ENCODE measurements at regions not wholly inside any gene's neighbourhood (a gene's known extent, or its start where the extent isn't known, plus 50 kb on each side); places are given as distances from the start of the nearest gene placed in this dataset.

DNA sequence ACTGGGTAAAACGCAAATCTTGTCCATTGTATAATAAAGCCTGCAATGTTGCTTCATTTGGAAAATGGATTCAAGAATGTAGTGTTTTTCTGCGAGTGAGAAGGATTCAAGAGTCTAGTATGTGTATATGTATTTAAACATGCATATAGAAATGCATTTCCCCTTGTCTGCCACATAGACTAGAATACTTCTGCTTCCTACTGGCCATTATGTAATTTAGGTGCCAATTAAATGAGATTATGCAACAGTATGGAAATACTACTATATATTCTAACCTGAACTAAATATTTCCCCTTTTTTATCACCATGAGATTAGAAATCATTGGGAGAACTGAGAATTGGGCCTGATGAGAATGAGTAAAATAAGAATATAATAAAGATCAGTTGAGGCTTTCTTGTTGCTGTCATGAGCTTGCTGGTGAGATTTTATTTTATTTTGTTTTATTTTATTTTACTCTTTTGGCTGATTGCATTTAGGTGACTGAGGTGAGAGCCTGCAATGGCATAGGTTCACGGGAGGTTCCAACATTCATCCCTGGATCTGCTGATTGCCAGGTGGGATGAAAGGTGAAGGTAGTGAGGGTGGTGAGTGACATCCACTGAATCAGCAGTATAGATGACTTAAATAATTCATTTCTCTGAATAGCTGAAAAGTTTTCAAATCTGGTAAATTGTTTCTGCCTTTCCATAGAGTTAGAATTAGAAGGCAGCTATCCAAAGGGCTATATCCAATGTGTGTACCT lies 95.6 kb upstream of the SLC4A4 start:
- no peak overlapping the region for H3K27ac ChIP-seq (ENCODE audit: low read length)
- H3K4me3 ChIP-seq (ENCODE audit: low read length), result no peak overlapping the region
- 94% methylated on average over 3 of the region's 3 CpGs for WGBS
- ATAC-seq (no peak), DNase-seq (no peak)
- intact Hi-C loops (cut with DNase I), result no loop called here
- no peaks in the 10 kb centered on the region for H3K9me3 ChIP-seq (ENCODE audit: control insufficient read depth, low read length)
- H3K27me3 ChIP-seq (ENCODE audit: control insufficient read depth, insufficient read depth), result no peaks in the 10 kb centered on the region
- H3K4me1 ChIP-seq (ENCODE audit: control insufficient read depth, insufficient read depth, low read length), result peaks cover 1% of the 10 kb centered on the region

DNA sequence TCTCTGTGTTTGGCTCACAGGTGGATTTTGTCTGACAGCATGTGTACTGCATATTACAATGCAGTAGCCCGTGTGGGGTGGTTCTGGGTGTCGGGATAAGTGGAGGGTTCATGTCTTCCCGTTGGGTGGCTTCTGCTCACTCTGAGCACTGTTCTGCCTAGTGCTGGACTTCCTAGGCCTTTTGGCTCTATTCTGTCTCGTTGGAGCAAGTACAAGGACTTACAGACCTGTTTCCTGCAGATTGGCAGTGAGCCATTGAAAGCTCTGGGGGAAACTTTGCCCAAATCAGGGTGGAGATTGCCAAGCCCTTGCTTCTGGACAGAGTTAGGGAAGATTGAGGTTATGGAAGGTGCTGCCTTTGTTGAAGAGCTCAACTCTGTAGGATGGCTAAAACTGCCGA lies 91.1 kb upstream of the SLC4A4 start:
- H3K27me3 ChIP-seq (ENCODE audit: control insufficient read depth, insufficient read depth), result no peaks in the 10 kb centered on the region
- intact Hi-C loops (cut with DNase I), result no loop called here
- 69% methylated on average over 5 of the region's 5 CpGs for WGBS
- H3K4me3 ChIP-seq (ENCODE audit: low read length), result no peak overlapping the region
- no peaks in the 10 kb centered on the region for H3K9me3 ChIP-seq (ENCODE audit: control insufficient read depth, low read length)
- DNase-seq, result no peak
- ATAC-seq, result no peak
- H3K27ac ChIP-seq (ENCODE audit: low read length), result no peak overlapping the region
- H3K4me1 ChIP-seq (ENCODE audit: control insufficient read depth, insufficient read depth, low read length), result peaks cover 2% of the 10 kb centered on the region

DNA sequence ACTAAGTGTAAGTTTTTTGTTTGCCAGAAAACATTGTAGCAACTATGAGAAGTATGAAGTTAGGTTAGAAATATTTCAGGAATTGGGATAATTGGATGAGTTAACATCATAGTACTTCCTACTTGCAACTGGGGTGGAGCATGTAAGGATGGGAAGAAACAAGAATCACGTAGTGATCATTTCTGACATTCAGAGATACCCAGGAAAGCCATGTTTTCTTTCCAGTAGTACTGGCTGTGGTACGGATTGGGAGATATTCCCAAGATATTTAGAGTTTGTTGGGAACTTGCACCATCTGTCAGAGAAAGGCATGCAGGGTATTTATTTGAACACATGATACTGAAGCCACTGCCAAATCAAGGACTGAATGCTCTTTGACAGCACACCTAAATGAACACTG lies 87.6 kb upstream of the SLC4A4 start:
- Histone ChIP-seq H3K4me1 (ENCODE audit: control insufficient read depth, insufficient read depth, low read length) (peaks cover 8% of the 10 kb centered on the region), H3K4me3 (ENCODE audit: low read length) (no peak overlapping the region), H3K27me3 (ENCODE audit: control insufficient read depth, insufficient read depth) (no peaks in the 10 kb centered on the region), H3K27ac (ENCODE audit: low read length) (no peak overlapping the region), H3K9me3 (ENCODE audit: control insufficient read depth, low read length) (no peaks in the 10 kb centered on the region)
- peak in 1 of 2 donors; percentile 12 for ATAC-seq
- intact Hi-C loops (cut with DNase I), result no loop called here
- 26% methylated on average over 2 of the region's 2 CpGs for WGBS
- no peak for DNase-seq

DNA sequence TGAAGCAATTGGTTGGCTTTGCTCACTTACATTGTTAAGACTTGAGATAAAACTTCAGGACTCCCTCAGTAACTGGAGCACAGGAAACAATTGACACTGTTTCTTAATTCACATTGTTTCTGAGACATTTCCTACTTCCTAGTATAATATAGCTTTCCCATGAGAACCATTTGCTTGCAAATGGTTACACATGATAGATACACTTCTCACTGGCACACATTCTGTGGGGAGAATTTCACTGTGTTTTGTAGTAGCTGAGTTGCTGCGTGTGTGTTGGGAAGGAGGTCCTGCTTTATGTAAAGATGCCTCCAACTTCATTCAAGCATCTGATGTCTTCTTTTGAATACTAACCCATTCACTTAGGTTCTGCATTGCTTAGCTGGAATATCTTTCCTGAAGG lies 85.3 kb upstream of the SLC4A4 start:
- H3K27ac ChIP-seq (ENCODE audit: low read length), result no peak overlapping the region
- H3K9me3 ChIP-seq (ENCODE audit: control insufficient read depth, low read length), result no peaks in the 10 kb centered on the region
- WGBS, result 40% methylated on average over 1 of the region's 1 CpG
- DNase-seq (no peak), ATAC-seq (no peak)
- intact Hi-C loops (cut with DNase I), result no loop called here
- no peak overlapping the region for H3K4me3 ChIP-seq (ENCODE audit: low read length)
- H3K27me3 ChIP-seq (ENCODE audit: control insufficient read depth, insufficient read depth), result no peaks in the 10 kb centered on the region
- peaks cover 8% of the 10 kb centered on the region for H3K4me1 ChIP-seq (ENCODE audit: control insufficient read depth, insufficient read depth, low read length)

DNA sequence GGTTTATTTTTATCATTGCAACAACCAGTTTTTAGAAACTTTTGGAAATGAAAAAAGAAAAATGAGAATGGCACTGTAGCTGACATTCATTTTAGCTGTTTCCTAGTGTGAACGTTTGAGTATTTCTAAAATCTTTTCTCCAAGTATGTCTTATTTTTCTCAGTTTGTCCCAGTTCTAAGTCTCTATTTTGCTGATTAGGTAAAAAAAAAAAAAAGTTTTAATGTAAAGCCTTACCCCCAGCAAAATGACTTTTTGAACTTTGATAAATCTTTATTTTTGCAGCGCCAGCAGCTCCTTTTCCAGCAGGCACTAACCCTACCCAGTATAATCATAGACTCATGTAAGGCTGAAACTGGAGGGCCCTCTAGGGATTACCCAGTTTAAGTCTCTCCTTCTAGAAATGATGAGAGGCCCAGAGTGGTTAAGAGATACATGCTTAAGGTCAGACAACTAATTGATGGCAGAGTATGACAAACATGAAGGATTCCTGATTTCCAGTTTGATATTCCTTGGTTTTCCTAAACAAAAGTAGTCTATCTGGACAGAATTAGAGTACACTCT lies 84.3 kb upstream of the SLC4A4 start:
- peaks cover 9% of the 10 kb centered on the region for H3K4me1 ChIP-seq (ENCODE audit: control insufficient read depth, insufficient read depth, low read length)
- 51% methylated on average over 2 of the region's 2 CpGs for WGBS
- H3K9me3 ChIP-seq (ENCODE audit: control insufficient read depth, low read length), result no peaks in the 10 kb centered on the region
- intact Hi-C loops (cut with DNase I), result no loop called here
- H3K27ac ChIP-seq (ENCODE audit: low read length), result no peak overlapping the region
- ATAC-seq (peak in 1 of 2 donors; percentile 45), DNase-seq (no peak)
- H3K4me3 ChIP-seq (ENCODE audit: low read length), result no peak overlapping the region
- H3K27me3 ChIP-seq (ENCODE audit: control insufficient read depth, insufficient read depth), result no peaks in the 10 kb centered on the region

DNA sequence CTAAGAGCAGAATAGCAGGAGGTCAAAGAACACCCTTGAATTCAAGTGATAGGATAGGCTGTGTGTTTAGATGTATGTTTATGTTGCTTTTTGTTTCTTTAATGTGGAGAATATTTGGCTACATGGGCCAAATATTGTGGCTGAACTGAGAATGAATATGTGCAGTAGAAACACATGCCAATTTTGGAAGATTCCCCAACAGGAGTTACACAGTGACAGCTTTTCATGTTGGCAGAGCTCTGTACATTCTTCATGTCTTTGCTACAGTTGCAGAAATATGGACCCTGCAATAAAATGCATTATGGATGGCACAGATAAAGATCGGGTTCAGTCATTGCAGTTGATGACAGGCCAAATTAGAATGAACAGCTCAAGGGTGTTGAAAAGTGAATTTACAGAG lies 82.8 kb upstream of the SLC4A4 start:
- H3K9me3 ChIP-seq (ENCODE audit: control insufficient read depth, low read length), result no peaks in the 10 kb centered on the region
- no peak for DNase-seq
- H3K27me3 ChIP-seq (ENCODE audit: control insufficient read depth, insufficient read depth), result no peaks in the 10 kb centered on the region
- 63% methylated on average over 1 of the region's 1 CpG for WGBS
- no peak for ATAC-seq
- H3K27ac ChIP-seq (ENCODE audit: low read length), result no peak overlapping the region
- peaks cover 10% of the 10 kb centered on the region for H3K4me1 ChIP-seq (ENCODE audit: control insufficient read depth, insufficient read depth, low read length)
- intact Hi-C loops (cut with DNase I), result no loop called here
- no peak overlapping the region for H3K4me3 ChIP-seq (ENCODE audit: low read length)

DNA sequence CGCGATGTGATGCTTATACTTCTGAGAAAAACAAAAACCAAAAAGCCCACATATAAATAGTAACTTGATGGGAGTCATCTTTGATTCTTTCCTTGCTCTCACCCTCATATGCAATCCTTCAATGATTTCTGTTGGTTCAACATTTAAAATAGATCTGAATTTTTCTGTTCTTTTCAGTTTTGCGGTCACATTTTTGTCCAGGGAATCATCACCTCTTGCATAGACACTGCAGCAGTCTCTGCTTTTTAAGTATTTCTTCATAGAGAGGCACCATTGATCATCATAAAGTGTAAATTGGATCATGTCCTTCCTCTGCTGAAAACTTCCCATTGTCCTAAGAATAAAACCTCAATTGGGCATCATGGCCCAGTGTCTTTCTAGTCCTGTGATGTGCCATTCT lies 81.1 kb upstream of the SLC4A4 start:
- intact Hi-C loops (cut with DNase I), result no loop called here
- no peak overlapping the region for H3K4me3 ChIP-seq (ENCODE audit: low read length)
- H3K9me3 ChIP-seq (ENCODE audit: control insufficient read depth, low read length), result no peaks in the 10 kb centered on the region
- no peaks in the 10 kb centered on the region for H3K27me3 ChIP-seq (ENCODE audit: control insufficient read depth, insufficient read depth)
- peaks cover 7% of the 10 kb centered on the region for H3K4me1 ChIP-seq (ENCODE audit: control insufficient read depth, insufficient read depth, low read length)
- WGBS, result 63% methylated on average over 3 of the region's 3 CpGs
- ATAC-seq (no peak), DNase-seq (no peak)
- peak overlapping the region; percentile 31 for H3K27ac ChIP-seq (ENCODE audit: low read length)

DNA sequence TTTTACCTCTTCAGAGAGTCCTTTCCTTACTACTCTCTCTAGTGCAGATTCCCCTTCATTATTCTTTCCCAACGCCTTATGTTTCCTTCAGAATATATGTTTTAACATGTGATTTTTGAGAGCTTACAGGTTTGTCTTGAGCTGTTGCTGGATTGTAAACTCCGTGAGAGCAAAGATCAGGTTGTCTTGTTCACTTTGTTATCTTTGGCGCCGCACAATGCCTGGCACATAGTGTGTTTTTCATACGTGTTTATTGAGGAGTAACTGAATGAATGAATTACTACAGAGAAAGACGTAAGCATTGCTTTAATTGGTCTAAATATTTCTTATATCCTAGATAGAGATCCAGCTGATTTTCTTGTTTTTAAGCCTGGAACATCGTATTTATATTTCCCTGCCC lies 80.5 kb upstream of the SLC4A4 start:
- H3K4me3 ChIP-seq (ENCODE audit: low read length), result no peak overlapping the region
- no peak for DNase-seq
- no peaks in the 10 kb centered on the region for H3K27me3 ChIP-seq (ENCODE audit: control insufficient read depth, insufficient read depth)
- peaks cover 5% of the 10 kb centered on the region for H3K4me1 ChIP-seq (ENCODE audit: control insufficient read depth, insufficient read depth, low read length)
- 75% methylated on average over 7 of the region's 7 CpGs for WGBS
- no peaks in the 10 kb centered on the region for H3K9me3 ChIP-seq (ENCODE audit: control insufficient read depth, low read length)
- intact Hi-C loops (cut with DNase I), result no loop called here
- no peak for ATAC-seq
- no peak overlapping the region for H3K27ac ChIP-seq (ENCODE audit: low read length)

DNA sequence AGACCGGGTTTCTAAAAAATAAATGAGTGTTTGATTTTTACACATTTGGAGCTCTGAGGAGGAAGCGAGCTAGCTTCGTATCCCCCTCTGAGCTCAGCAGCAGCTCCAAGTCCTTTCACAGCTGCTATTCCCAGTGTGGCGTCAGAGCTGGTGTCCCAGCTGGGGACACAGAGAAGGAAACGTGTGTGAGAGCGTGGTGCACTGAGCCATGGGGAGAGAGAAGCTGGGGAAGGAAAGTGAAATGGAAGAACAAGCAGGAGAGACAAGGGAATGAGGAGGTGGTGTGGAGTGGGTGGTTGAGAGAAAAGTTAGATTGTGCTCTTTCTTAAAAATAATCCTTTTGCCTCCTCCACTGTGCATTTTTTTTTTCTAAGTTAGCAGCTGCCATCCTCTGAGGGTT lies 79.5 kb upstream of the SLC4A4 start:
- DNase-seq (peak in 2 of 3 donors; percentile 34 to 58), ATAC-seq (peak; percentile 40 to 67)
- Histone ChIP-seq H3K9me3 (ENCODE audit: control insufficient read depth, low read length) (no peaks in the 10 kb centered on the region), H3K4me3 (ENCODE audit: low read length) (no peak overlapping the region), H3K27ac (ENCODE audit: low read length) (peak overlapping the region; percentile 68), H3K27me3 (ENCODE audit: control insufficient read depth, insufficient read depth) (no peaks in the 10 kb centered on the region), H3K4me1 (ENCODE audit: control insufficient read depth, insufficient read depth, low read length) (peaks cover 5% of the 10 kb centered on the region)
- intact Hi-C loops (cut with DNase I), result no loop called here
- WGBS, result 59% methylated on average over 6 of the region's 6 CpGs

DNA sequence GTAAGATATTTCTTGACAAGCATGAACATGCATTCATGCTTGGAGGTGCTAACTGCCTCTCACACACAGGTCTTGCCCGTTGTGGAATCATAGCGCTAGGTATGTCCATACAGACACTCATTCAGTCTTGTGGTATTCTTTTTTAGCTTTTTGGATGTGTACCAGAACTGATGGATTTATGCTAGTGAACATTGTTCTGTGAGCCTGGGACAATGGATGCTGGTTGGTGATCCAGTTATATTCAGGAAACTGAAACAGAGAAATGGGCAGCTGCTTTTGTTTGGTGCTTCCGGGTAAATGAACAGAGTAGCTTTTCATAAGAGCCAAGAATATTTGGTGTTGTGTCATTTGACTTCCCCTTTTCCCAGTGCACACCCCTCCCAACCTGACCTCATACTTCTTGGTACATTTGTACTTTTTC lies 78.9 kb upstream of the SLC4A4 start:
- DNase-seq (peak in 2 of 3 donors; percentile 16 to 42), ATAC-seq (peak; percentile 77 to 85)
- Histone ChIP-seq H3K4me3 (ENCODE audit: low read length) (no peak overlapping the region), H3K4me1 (ENCODE audit: control insufficient read depth, insufficient read depth, low read length) (peaks cover 5% of the 10 kb centered on the region), H3K27me3 (ENCODE audit: control insufficient read depth, insufficient read depth) (no peaks in the 10 kb centered on the region), H3K27ac (ENCODE audit: low read length) (peak overlapping the region; percentile 55), H3K9me3 (ENCODE audit: control insufficient read depth, low read length) (no peaks in the 10 kb centered on the region)
- intact Hi-C loops (cut with DNase I), result no loop called here
- WGBS, result 53% methylated on average over 3 of the region's 3 CpGs

DNA sequence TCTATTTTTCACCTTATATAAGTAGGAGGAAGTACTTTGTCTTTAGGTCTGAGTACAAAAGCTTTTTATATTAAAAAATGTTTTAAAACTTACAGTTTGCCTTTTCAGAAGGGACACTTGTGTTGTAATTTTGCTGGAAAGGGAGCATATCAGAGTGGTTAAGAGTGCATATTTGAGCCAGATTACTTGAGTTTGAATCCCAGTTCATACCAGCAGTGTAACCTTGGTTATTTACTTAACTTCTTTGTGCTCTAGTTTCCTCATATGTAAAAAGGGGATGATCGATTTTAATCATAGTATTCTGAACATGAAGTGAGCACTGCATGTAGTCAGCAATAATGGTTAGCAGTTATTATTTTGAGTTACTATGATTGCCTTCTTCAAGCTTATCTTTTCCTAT lies 78.3 kb upstream of the SLC4A4 start:
- ATAC-seq (no peak), DNase-seq (no peak)
- Histone ChIP-seq H3K27ac (ENCODE audit: low read length) (no peak overlapping the region), H3K4me3 (ENCODE audit: low read length) (no peak overlapping the region), H3K9me3 (ENCODE audit: control insufficient read depth, low read length) (no peaks in the 10 kb centered on the region), H3K27me3 (ENCODE audit: control insufficient read depth, insufficient read depth) (no peaks in the 10 kb centered on the region), H3K4me1 (ENCODE audit: control insufficient read depth, insufficient read depth, low read length) (peaks cover 5% of the 10 kb centered on the region)
- WGBS, result 69% methylated on average over 1 of the region's 1 CpG
- intact Hi-C loops (cut with DNase I), result no loop called here
